Tibial nerve (tissue), 4 donors: ENCODE measurements at regions not wholly inside any gene's neighbourhood (a gene's known extent, or its start where the extent isn't known, plus 50 kb on each side); places are given as distances from the start of the nearest gene placed in this dataset.
A peak's percentile ranks its signal among the peaks of the same experiment; 100 is the strongest.

Experiments
- EP300 ChIP-seq, 2 donors: sonication (generic); formaldehyde crosslinking; IDR thresholded peaks; one replicate each; pipeline ENCODE4 v1.6.1; 2017; ENCODE audit warnings: antibody characterized with exemption in 2 of 2, mild to moderate bottlenecking in 1 of 2
- POLR2A ChIP-seq, 2 donors: fragments of 450-650 bp; IDR thresholded peaks; one replicate each; pipeline ENCODE4 v1.6.1; 2017; ENCODE audit warnings: antibody characterized with exemption in 2 of 2, mild to moderate bottlenecking in 2 of 2, moderate library complexity in 2 of 2
- TF ChIP-seq, protein P1 (sequence below), 5 experiments: fragments of 200-600 bp in 3 of 5; fragments of 450-650 bp in 2 of 5; sonication (generic) in 3 of 5; IDR thresholded peaks; one replicate each; pipeline ENCODE4 v1.5.1; 2016 to 2019; ENCODE audit warnings: antibody characterized with exemption in 5 of 5, mild to moderate bottlenecking in 3 of 5, moderate library complexity in 2 of 5

DNA sequence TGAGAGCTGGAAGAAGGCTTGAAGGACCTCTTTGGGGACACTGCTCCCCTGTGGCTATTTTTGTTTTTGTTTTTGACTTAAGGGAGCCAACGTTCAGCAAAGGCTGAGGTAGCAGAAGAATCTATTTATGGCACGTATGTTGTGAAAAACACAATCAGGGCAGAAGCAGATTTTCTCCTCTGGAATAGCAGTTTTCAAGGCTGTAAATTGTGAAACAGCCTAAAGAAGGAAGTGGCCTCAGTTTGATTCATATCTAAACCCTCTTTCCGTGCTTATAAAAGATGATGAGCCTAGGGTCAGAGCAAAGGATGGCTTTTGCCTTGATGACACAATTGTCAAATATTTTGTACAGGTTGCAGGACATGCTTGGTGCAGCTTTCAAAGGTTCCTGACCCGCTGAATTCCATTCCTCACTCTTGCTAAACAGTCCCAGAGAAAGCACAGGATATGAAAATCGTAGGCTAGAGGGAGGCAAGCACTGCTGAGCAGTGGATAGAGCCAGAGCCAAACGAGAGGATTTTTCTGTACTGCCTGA, 106.2 kb upstream of the DLX2 start:
- TF ChIP-seq, protein P1, sequence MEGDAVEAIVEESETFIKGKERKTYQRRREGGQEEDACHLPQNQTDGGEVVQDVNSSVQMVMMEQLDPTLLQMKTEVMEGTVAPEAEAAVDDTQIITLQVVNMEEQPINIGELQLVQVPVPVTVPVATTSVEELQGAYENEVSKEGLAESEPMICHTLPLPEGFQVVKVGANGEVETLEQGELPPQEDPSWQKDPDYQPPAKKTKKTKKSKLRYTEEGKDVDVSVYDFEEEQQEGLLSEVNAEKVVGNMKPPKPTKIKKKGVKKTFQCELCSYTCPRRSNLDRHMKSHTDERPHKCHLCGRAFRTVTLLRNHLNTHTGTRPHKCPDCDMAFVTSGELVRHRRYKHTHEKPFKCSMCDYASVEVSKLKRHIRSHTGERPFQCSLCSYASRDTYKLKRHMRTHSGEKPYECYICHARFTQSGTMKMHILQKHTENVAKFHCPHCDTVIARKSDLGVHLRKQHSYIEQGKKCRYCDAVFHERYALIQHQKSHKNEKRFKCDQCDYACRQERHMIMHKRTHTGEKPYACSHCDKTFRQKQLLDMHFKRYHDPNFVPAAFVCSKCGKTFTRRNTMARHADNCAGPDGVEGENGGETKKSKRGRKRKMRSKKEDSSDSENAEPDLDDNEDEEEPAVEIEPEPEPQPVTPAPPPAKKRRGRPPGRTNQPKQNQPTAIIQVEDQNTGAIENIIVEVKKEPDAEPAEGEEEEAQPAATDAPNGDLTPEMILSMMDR (IDR thresholded peaks at IDR 0.05) = no peak
- TF ChIP-seq POLR2A (IDR thresholded peaks at IDR 0.05) = no peak
- peak in 1 of 2 donors; percentile 29 for TF ChIP-seq EP300 (IDR thresholded peaks at IDR 0.05)
